WTC11 (cell line): ENCODE measurements at regions not wholly inside any gene's neighbourhood (a gene's known extent, or its start where the extent isn't known, plus 50 kb on each side); places are given as distances from the start of the nearest gene placed in this dataset.

ENCODE experiments used
- ATAC-seq: fragments of 200-7000 bp; cut with Tn5 transposase; 2 replicates; pipeline ENCODE4 v1.10.0; 2021; ENCODE audit warnings: mild to moderate bottlenecking, moderate library complexity
- CTCF ChIA-PET: fragments of 300-600 bp; sonication (Branson Sonifier 250); formaldehyde crosslinking; loops from one replicate; lab custom pipeline; 2021; ENCODE audit warnings: antibody characterized with exemption; lab: Charles Lee
- POLR2A ChIA-PET: fragments of 350-600 bp; sonication (Branson Sonifier 250); formaldehyde crosslinking; loops from one replicate; lab custom pipeline; 2021; ENCODE audit warnings: antibody characterized with exemption; lab: Charles Lee
- DNase-seq: peaks from one replicate; pipeline ENCODE4 v3.0.0; 2021; ENCODE audit warnings: low spot score
- H3K27ac Mint-ChIP-seq: 2 replicates; pipeline ENCODE4 v1.8.0; 2021; ENCODE audit warnings: mixed read lengths
- H3K27me3 Mint-ChIP-seq: 2 replicates; pipeline ENCODE4 v1.8.0; 2021; ENCODE audit warnings: low read depth, mild to moderate bottlenecking, moderate library complexity, mixed read lengths
- H3K36me3 Mint-ChIP-seq: 2 replicates; pipeline ENCODE4 v1.8.0; 2021; ENCODE audit warnings: mixed read lengths
- H3K4me1 Mint-ChIP-seq: 2 replicates; pipeline ENCODE4 v1.8.0; 2022; ENCODE audit warnings: mixed read lengths
- H3K4me3 Mint-ChIP-seq: 2 replicates; pipeline ENCODE4 v1.8.0; 2021; ENCODE audit warnings: mild to moderate bottlenecking, moderate library complexity, mixed read lengths
- H3K9me3 Mint-ChIP-seq: 2 replicates; pipeline ENCODE4 v1.8.0; 2021; ENCODE audit warnings: mixed read lengths
- AFF4 ChIP-seq: sonication (generic); formaldehyde crosslinking; IDR thresholded peaks from 2 replicates; pipeline ENCODE4 v1.8.1; 2023; ENCODE audit warnings: mild to moderate bottlenecking, missing genetic modification reagents, borderline replicate concordance
- ARID4B ChIP-seq: sonication (generic); formaldehyde crosslinking; IDR thresholded peaks from 2 replicates; pipeline ENCODE4 v1.8.0; 2023; ENCODE audit warnings: missing genetic modification reagents, mild to moderate bottlenecking, borderline replicate concordance
- ATF1 ChIP-seq: sonication (generic); formaldehyde crosslinking; IDR thresholded peaks from 2 replicates; pipeline ENCODE4 v1.8.1; 2023; ENCODE audit warnings: mild to moderate bottlenecking, moderate library complexity, missing genetic modification reagents
- ELF4 ChIP-seq: sonication (generic); formaldehyde crosslinking; IDR thresholded peaks from 2 replicates; pipeline ENCODE4 v1.8.1; 2022; ENCODE audit warnings: low read depth, mild to moderate bottlenecking, moderate library complexity, missing genetic modification reagents
- FOXP4 ChIP-seq: sonication (generic); formaldehyde crosslinking; IDR thresholded peaks from 2 replicates; pipeline ENCODE4 v1.8.0; 2022; ENCODE audit warnings: mild to moderate bottlenecking, missing genetic modification reagents
- JUN ChIP-seq: sonication (generic); formaldehyde crosslinking; IDR thresholded peaks from 2 replicates; pipeline ENCODE4 v1.8.0; 2023; ENCODE audit warnings: mild to moderate bottlenecking, missing genetic modification reagents
- NR3C1 ChIP-seq: sonication (generic); formaldehyde crosslinking; conservative IDR thresholded peaks from 2 replicates; pipeline ENCODE4 v1.8.1; 2023; ENCODE audit warnings: low read depth, mild to moderate bottlenecking, missing genetic modification reagents
- OVOL2 ChIP-seq: fragments of 250-450 bp; sonication (Bioruptor Pico); IDR thresholded peaks from 2 replicates; pipeline ENCODE4 v1.9.0; 2021; ENCODE audit warnings: mild to moderate bottlenecking, borderline replicate concordance
- RELA ChIP-seq: sonication (generic); formaldehyde crosslinking; IDR thresholded peaks from 2 replicates; pipeline ENCODE4 v1.8.1; 2022; ENCODE audit warnings: missing genetic modification reagents, mild to moderate bottlenecking, borderline replicate concordance
- RORB ChIP-seq: fragments of 250-450 bp; sonication (Bioruptor Pico); IDR thresholded peaks from 2 replicates; pipeline ENCODE4 v1.9.0; 2021; ENCODE audit warnings: mild to moderate bottlenecking
- USF1 ChIP-seq: sonication (generic); formaldehyde crosslinking; IDR thresholded peaks from 2 replicates; pipeline ENCODE4 v1.8.0; 2022; ENCODE audit warnings: mild to moderate bottlenecking, missing genetic modification reagents
- ZMAT4 ChIP-seq: fragments of 250-450 bp; sonication (Bioruptor Pico); IDR thresholded peaks from 2 replicates; pipeline ENCODE4 v1.9.0; 2021; ENCODE audit warnings: mild to moderate bottlenecking
- ZNF138 ChIP-seq: sonication (generic); formaldehyde crosslinking; conservative IDR thresholded peaks from 2 replicates; pipeline ENCODE4 v1.8.1; 2022; ENCODE audit warnings: mild to moderate bottlenecking, moderate library complexity, missing genetic modification reagents
- ZNF317 ChIP-seq: sonication (generic); formaldehyde crosslinking; IDR thresholded peaks from 2 replicates; pipeline ENCODE4 v1.8.1; 2023; ENCODE audit warnings: low read depth, mild to moderate bottlenecking, moderate library complexity, missing genetic modification reagents, borderline replicate concordance
- ZNF396 ChIP-seq: fragments of 250-450 bp; sonication (Bioruptor Pico); IDR thresholded peaks from 2 replicates; pipeline ENCODE4 v1.8.0; 2021; ENCODE audit warnings: mild to moderate bottlenecking, moderate library complexity, borderline replicate concordance
- ZNF423 ChIP-seq: fragments of 250-450 bp; sonication (Bioruptor Pico); IDR thresholded peaks from 2 replicates; pipeline ENCODE4 v2.1.2; 2022; ENCODE audit warnings: mild to moderate bottlenecking, moderate library complexity
- ZNF425 ChIP-seq: fragments of 250-450 bp; sonication (Bioruptor Pico); conservative IDR thresholded peaks from 2 replicates; pipeline ENCODE4 v1.9.0; 2021; ENCODE audit warnings: mild to moderate bottlenecking

GRCh38 chr5:52491071-52491787 is 296.5 kb upstream of the ITGA1 start:
- H3K36me3 Mint-ChIP-seq, result no peaks in the 10 kb centered on the region
- no peak for DNase-seq
- CTCF ChIA-PET, result no interaction called here
- H3K9me3 Mint-ChIP-seq, result no peaks in the 10 kb centered on the region
- H3K4me3 Mint-ChIP-seq, result no peak overlapping the region
- TF ChIP-seq RORB (CRISPR knock-in tag) (no peak), RELA (CRISPR knock-in tag) (no peak), ARID4B (CRISPR knock-in tag) (no peak), ZNF423 (CRISPR knock-in tag) (no peak), OVOL2 (CRISPR knock-in tag) (no peak), ZNF138 (CRISPR knock-in tag) (no peak), ZNF396 (CRISPR knock-in tag) (no peak), ELF4 (no peak), ZNF425 (no peak), AFF4 (CRISPR knock-in tag) (no peak), NR3C1 (CRISPR knock-in tag) (no peak), ZNF317 (no peak), FOXP4 (CRISPR knock-in tag) (no peak), ATF1 (CRISPR knock-in tag) (no peak), USF1 (CRISPR knock-in tag) (no peak), ZMAT4 (no peak), JUN (no peak)
- no peak for ATAC-seq
- no peaks in the 10 kb centered on the region for H3K4me1 Mint-ChIP-seq
- no peaks in the 10 kb centered on the region for H3K27me3 Mint-ChIP-seq
- H3K27ac Mint-ChIP-seq, result no peak overlapping the region
- POLR2A ChIA-PET, result no interaction called here
